ENCODE measurements at regions not wholly inside any gene's neighbourhood (a gene's known extent, or its start where the extent isn't known, plus 50 kb on each side); places are given as distances from the start of the nearest gene placed in this dataset.

DNA sequence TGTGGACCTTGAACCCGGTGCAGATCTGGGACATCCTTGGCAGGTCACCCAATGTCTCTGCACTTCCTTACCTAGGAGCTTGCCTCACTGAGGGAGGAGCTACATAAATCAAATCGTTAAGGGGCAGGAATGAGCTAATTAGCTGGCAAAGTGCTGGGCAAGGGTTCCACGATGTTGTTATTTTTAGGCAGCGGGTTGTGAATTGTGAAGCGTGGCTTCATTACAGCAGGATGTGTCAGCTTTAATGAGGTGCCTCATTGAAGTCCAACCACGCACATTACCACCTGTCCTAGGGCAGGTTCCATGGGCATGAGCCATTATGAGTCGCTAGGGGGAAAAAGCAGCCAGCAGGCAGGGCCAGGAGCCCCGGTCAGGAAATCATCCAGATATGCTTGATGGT, 127.0 kb upstream of the AGAP1 start:
- Histone ChIP-seq H3K4me1 (ENCODE audit: control insufficient read depth, insufficient read depth, low read length) (no peaks in the 10 kb centered on the region), H3K27ac (ENCODE audit: extremely low read depth, low read depth, low read length) (no peak overlapping the region), H3K9me3 (ENCODE audit: control insufficient read depth, insufficient read depth, low read depth, low read length) (no peaks in the 10 kb centered on the region), H3K4me3 (ENCODE audit: low read depth, low read length) (no peak overlapping the region), H3K36me3 (ENCODE audit: control insufficient read depth in 2 of 2, insufficient read depth in 1 of 2, low read length in 2 of 2) (no peaks in the 10 kb centered on the region)
- ChIA-PET CTCF (interaction anchor here (0.6 to 1.5 kb wide), 4 partner anchors 10 to 811 kb away, joined by 3 to 4 read pairs (median 3); no protein-coding TSS in a partner anchor), POLR2A (no interaction called here)
- TF ChIP-seq, protein P1, sequence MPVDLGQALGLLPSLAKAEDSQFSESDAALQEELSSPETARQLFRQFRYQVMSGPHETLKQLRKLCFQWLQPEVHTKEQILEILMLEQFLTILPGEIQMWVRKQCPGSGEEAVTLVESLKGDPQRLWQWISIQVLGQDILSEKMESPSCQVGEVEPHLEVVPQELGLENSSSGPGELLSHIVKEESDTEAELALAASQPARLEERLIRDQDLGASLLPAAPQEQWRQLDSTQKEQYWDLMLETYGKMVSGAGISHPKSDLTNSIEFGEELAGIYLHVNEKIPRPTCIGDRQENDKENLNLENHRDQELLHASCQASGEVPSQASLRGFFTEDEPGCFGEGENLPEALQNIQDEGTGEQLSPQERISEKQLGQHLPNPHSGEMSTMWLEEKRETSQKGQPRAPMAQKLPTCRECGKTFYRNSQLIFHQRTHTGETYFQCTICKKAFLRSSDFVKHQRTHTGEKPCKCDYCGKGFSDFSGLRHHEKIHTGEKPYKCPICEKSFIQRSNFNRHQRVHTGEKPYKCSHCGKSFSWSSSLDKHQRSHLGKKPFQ (tag by site-specific recombination; IDR thresholded peaks at IDR 0.05): no peak
- TF ChIP-seq, protein P2, sequence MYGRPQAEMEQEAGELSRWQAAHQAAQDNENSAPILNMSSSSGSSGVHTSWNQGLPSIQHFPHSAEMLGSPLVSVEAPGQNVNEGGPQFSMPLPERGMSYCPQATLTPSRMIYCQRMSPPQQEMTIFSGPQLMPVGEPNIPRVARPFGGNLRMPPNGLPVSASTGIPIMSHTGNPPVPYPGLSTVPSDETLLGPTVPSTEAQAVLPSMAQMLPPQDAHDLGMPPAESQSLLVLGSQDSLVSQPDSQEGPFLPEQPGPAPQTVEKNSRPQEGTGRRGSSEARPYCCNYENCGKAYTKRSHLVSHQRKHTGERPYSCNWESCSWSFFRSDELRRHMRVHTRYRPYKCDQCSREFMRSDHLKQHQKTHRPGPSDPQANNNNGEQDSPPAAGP (tag by site-specific recombination; IDR thresholded peaks at IDR 0.05): 0 out of 2 replicates have a peak, but pooled peaks have one; percentile 29

DNA sequence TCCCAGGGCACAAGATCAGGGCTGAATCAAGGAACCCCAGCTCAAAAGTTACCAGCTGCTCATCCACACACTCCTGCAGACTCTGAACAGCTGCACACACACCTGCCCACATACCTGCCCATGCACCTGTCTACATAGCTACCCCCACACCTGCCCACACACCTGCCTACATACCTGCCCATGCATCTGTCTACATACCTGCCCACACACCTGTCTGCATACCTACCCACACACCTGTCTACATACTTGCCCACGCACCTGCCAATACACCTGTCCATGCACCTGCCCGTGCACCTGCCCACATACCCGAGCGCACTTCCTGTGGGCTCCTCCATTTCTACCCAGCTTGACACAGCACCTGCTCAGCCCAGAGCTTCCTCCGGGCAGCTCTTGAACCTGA, 122.8 kb upstream of the AGAP1 start:
- H3K27ac ChIP-seq (ENCODE audit: extremely low read depth, low read depth, low read length): no peak overlapping the region
- POLR2A ChIA-PET: no interaction called here
- no peaks in the 10 kb centered on the region for H3K36me3 ChIP-seq (ENCODE audit: control insufficient read depth in 2 of 2, insufficient read depth in 1 of 2, low read length in 2 of 2)
- CTCF ChIA-PET: no interaction called here
- H3K4me1 ChIP-seq (ENCODE audit: control insufficient read depth, insufficient read depth, low read length): no peaks in the 10 kb centered on the region
- no peaks in the 10 kb centered on the region for H3K9me3 ChIP-seq (ENCODE audit: control insufficient read depth, insufficient read depth, low read depth, low read length)
- H3K4me3 ChIP-seq (ENCODE audit: low read depth, low read length): no peak overlapping the region
- no peak for TF ChIP-seq ZSCAN30 (tag by site-specific recombination; IDR thresholded peaks at IDR 0.05)
- peak; percentile 67 for TF ChIP-seq ZFHX2 (tag by site-specific recombination; conservative IDR thresholded peaks at IDR 0.05)
- TF ChIP-seq, protein P3, sequence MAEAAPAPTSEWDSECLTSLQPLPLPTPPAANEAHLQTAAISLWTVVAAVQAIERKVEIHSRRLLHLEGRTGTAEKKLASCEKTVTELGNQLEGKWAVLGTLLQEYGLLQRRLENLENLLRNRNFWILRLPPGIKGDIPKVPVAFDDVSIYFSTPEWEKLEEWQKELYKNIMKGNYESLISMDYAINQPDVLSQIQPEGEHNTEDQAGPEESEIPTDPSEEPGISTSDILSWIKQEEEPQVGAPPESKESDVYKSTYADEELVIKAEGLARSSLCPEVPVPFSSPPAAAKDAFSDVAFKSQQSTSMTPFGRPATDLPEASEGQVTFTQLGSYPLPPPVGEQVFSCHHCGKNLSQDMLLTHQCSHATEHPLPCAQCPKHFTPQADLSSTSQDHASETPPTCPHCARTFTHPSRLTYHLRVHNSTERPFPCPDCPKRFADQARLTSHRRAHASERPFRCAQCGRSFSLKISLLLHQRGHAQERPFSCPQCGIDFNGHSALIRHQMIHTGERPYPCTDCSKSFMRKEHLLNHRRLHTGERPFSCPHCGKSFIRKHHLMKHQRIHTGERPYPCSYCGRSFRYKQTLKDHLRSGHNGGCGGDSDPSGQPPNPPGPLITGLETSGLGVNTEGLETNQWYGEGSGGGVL (tag by site-specific recombination; IDR thresholded peaks at IDR 0.05): no peak
- no peak for TF ChIP-seq TRIM28 (IDR thresholded peaks at IDR 0.05; ENCODE audit: borderline replicate concordance, low read length)
- no peak for TF ChIP-seq OSR2 (tag by site-specific recombination; IDR thresholded peaks at IDR 0.05)
- no peak for TF ChIP-seq ZNF707 (tag by site-specific recombination; IDR thresholded peaks at IDR 0.05)
- TF ChIP-seq, protein P2 (tag by site-specific recombination; IDR thresholded peaks at IDR 0.05): no peak
- TF ChIP-seq ZNF558 (tag by site-specific recombination; IDR thresholded peaks at IDR 0.05): no peak
- TF ChIP-seq ZNF223 (tag by site-specific recombination; IDR thresholded peaks at IDR 0.05): no peak
- TF ChIP-seq ZNF350 (tag by site-specific recombination; IDR thresholded peaks at IDR 0.05): no peak
- TF ChIP-seq, protein P4, sequence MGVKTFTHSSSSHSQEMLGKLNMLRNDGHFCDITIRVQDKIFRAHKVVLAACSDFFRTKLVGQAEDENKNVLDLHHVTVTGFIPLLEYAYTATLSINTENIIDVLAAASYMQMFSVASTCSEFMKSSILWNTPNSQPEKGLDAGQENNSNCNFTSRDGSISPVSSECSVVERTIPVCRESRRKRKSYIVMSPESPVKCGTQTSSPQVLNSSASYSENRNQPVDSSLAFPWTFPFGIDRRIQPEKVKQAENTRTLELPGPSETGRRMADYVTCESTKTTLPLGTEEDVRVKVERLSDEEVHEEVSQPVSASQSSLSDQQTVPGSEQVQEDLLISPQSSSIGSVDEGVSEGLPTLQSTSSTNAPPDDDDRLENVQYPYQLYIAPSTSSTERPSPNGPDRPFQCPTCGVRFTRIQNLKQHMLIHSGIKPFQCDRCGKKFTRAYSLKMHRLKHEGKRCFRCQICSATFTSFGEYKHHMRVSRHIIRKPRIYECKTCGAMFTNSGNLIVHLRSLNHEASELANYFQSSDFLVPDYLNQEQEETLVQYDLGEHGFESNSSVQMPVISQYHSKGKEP (tag by site-specific recombination; IDR thresholded peaks at IDR 0.05): no peak
- TF ChIP-seq EGR2 (tag by site-specific recombination; IDR thresholded peaks at IDR 0.05; ENCODE audit: low read depth): peak; percentile 88
- TF ChIP-seq, protein P5, sequence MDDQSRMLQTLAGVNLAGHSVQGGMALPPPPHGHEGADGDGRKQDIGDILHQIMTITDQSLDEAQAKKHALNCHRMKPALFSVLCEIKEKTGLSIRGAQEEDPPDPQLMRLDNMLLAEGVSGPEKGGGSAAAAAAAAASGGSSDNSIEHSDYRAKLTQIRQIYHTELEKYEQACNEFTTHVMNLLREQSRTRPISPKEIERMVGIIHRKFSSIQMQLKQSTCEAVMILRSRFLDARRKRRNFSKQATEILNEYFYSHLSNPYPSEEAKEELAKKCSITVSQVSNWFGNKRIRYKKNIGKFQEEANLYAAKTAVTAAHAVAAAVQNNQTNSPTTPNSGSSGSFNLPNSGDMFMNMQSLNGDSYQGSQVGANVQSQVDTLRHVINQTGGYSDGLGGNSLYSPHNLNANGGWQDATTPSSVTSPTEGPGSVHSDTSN (CRISPR knock-in tag; IDR thresholded peaks at IDR 0.05): no peak
- TF ChIP-seq ZNF843 (tag by site-specific recombination; IDR thresholded peaks at IDR 0.05): no peak
- TF ChIP-seq ZNF785 (tag by site-specific recombination; IDR thresholded peaks at IDR 0.05): no peak
- TF ChIP-seq, protein P6, sequence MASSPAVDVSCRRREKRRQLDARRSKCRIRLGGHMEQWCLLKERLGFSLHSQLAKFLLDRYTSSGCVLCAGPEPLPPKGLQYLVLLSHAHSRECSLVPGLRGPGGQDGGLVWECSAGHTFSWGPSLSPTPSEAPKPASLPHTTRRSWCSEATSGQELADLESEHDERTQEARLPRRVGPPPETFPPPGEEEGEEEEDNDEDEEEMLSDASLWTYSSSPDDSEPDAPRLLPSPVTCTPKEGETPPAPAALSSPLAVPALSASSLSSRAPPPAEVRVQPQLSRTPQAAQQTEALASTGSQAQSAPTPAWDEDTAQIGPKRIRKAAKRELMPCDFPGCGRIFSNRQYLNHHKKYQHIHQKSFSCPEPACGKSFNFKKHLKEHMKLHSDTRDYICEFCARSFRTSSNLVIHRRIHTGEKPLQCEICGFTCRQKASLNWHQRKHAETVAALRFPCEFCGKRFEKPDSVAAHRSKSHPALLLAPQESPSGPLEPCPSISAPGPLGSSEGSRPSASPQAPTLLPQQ (tag by site-specific recombination; IDR thresholded peaks at IDR 0.05): no peak
- no peak for TF ChIP-seq ZNF354C (tag by site-specific recombination; IDR thresholded peaks at IDR 0.05; ENCODE audit: borderline replicate concordance, low read depth)
- TF ChIP-seq, protein P7, sequence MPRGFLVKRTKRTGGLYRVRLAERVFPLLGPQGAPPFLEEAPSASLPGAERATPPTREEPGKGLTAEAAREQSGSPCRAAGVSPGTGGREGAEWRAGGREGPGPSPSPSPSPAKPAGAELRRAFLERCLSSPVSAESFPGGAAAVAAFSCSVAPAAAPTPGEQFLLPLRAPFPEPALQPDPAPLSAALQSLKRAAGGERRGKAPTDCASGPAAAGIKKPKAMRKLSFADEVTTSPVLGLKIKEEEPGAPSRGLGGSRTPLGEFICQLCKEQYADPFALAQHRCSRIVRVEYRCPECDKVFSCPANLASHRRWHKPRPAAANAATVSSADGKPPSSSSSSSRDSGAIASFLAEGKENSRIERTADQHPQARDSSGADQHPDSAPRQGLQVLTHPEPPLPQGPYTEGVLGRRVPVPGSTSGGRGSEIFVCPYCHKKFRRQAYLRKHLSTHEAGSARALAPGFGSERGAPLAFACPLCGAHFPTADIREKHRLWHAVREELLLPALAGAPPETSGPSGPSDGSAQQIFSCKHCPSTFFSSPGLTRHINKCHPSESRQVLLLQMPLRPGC (tag by site-specific recombination; IDR thresholded peaks at IDR 0.05): no peak
- no peak for TF ChIP-seq ZFP3 (tag by site-specific recombination; IDR thresholded peaks at IDR 0.05; ENCODE audit: low read depth)
- TF ChIP-seq ZNF2 (tag by site-specific recombination; IDR thresholded peaks at IDR 0.05): no peak
- no peak for TF ChIP-seq GLI2 (tag by site-specific recombination; IDR thresholded peaks at IDR 0.05; ENCODE audit: borderline replicate concordance, low read depth)

Data from HEK293 (cell line).